Kidney epithelial cell (primary cell): ENCODE measurements at regions not wholly inside any gene's neighbourhood (a gene's known extent, or its start where the extent isn't known, plus 50 kb on each side); places are given as distances from the start of the nearest gene placed in this dataset.

ENCODE experiments used
- DNase-seq: peaks from one replicate; pipeline ENCODE4 v3.0.0-alpha.2; 2010; ENCODE audit warnings: low read depth
- H3K27me3 ChIP-seq: 2 replicates; pipeline ENCODE4 v1.6.0; 2011; ENCODE audit warnings: low read length; ENCODE audit not compliant: control insufficient read depth, insufficient read depth
- H3K36me3 ChIP-seq: 2 replicates; pipeline ENCODE4 v1.5.1; 2011; ENCODE audit warnings: low read length; ENCODE audit not compliant: control insufficient read depth, insufficient read depth
- H3K4me3 ChIP-seq: 2 replicates; pipeline ENCODE4 v1.5.1; 2011; ENCODE audit warnings: low read depth, mild to moderate bottlenecking, control low read depth, low read length
- CTCF ChIP-seq: IDR thresholded peaks from 2 replicates; pipeline ENCODE4 v1.5.1; 2011; ENCODE audit warnings: mild to moderate bottlenecking, moderate library complexity, low read length, control low read depth, inconsistent platforms; ENCODE audit not compliant: insufficient read depth, poor library complexity, severe bottlenecking

- no peaks in the 10 kb centered on the region for H3K27me3 ChIP-seq
- DNase-seq = peak; percentile 23
- H3K4me3 ChIP-seq = no peak overlapping the region
- H3K36me3 ChIP-seq = no peaks in the 10 kb centered on the region
- TF ChIP-seq CTCF = no peak
Observed at GRCh38 chr16:54355251-54355650, 68.7 kb upstream of the IRX3 start.

- no peak for TF ChIP-seq CTCF
- Histone ChIP-seq H3K4me3 (no peak overlapping the region), H3K36me3 (no peaks in the 10 kb centered on the region), H3K27me3 (no peaks in the 10 kb centered on the region)
- DNase-seq = no peak
Observed at GRCh38 chr16:54353097-54353496, 66.5 kb upstream of the IRX3 start.

GRCh38 chr16:54351171-54351570 lies 64.6 kb upstream of the IRX3 start:
- no peak for TF ChIP-seq CTCF
- no peak for DNase-seq

GRCh38 chr16:54347961-54348360 lies 61.4 kb upstream of the IRX3 start:
- no peak overlapping the region for H3K4me3 ChIP-seq
- DNase-seq = no peak
- no peaks in the 10 kb centered on the region for H3K27me3 ChIP-seq
- no peaks in the 10 kb centered on the region for H3K36me3 ChIP-seq
- no peak for TF ChIP-seq CTCF

More at GRCh38 chr16:54351171-54351570, 64.6 kb upstream of the IRX3 start:
- Histone ChIP-seq H3K27me3 (no peaks in the 10 kb centered on the region), H3K4me3 (no peak overlapping the region), H3K36me3 (no peaks in the 10 kb centered on the region)

- DNase-seq = no peak
- Histone ChIP-seq H3K4me3 (no peak overlapping the region), H3K27me3 (no peaks in the 10 kb centered on the region), H3K36me3 (no peaks in the 10 kb centered on the region)
- TF ChIP-seq CTCF = no peak
Observed at GRCh38 chr16:54346041-54346440, 59.5 kb upstream of the IRX3 start.
